HepG2 (cell line): ENCODE measurements at regions not wholly inside any gene's neighbourhood (a gene's known extent, or its start where the extent isn't known, plus 50 kb on each side); places are given as distances from the start of the nearest gene placed in this dataset.

ENCODE experiments used
- ATAC-seq: fragments of 200-7000 bp; cut with Tn5 transposase; 3 replicates; pipeline ENCODE4 v1.9.1; 2020; ENCODE audit warnings: mild to moderate bottlenecking, moderate library complexity
- BruUV-seq: library from RNA; stranded (reverse); fragments of 400-500 nt; replicated peaks from 2 replicates; lab custom pipeline; 2021; lab: Mats Ljungman, UMichigan
- CTCF ChIA-PET: fragments of 300-600 bp; formaldehyde crosslinking; extraction: SDS; loops from one replicate; lab custom pipeline; 2021; ENCODE audit warnings: low total read pairs, inconsistent platforms, low intra/inter-chr PET ratio; lab: Yijun Ruan, JAX
- POLR2A ChIA-PET: fragments of 350-600 bp; sonication (Branson Sonifier 250); formaldehyde crosslinking; loops from one replicate; lab custom pipeline; 2020; ENCODE audit warnings: antibody characterized with exemption, inconsistent platforms; lab: Yijun Ruan, JAX
- DNase-seq: peaks from one replicate; pipeline ENCODE4 v3.0.0-alpha.2; 2015; ENCODE audit warnings: low spot score
- FAIRE-seq: peaks from 3 replicates; lab custom pipeline; 2011; peaks lifted over from hg19 to GRCh38; lab: Jason Lieb, UNC
- H2AFZ ChIP-seq: one replicate; pipeline ENCODE4 v1.6.1; 2011; ENCODE audit warnings: low read length, inconsistent platforms
- H3K27ac ChIP-seq: fragments of 300-600 bp; 3 replicates; pipeline ENCODE4 v1.8.0; 2011; ENCODE audit warnings: mixed run types, mild to moderate bottlenecking, mixed read lengths, low read length, inconsistent platforms; ENCODE audit not compliant: insufficient read depth; ENCODE audit errors: extremely low read length
- H3K27me3 ChIP-seq, 2 experiments: fragments of 200-600 bp in 1 of 2; 2 replicates in 1 of 2; 3 replicates in 1 of 2; pipeline versions ENCODE4 v1.6.0 to v1.8.0; 2011; ENCODE audit warnings: low read length in 2 of 2, mild to moderate bottlenecking in 2 of 2, moderate library complexity in 2 of 2, inconsistent platforms in 1 of 2; ENCODE audit not compliant: insufficient read depth in 2 of 2, control insufficient read depth in 1 of 2
- H3K36me3 ChIP-seq, 2 experiments: fragments of 200-600 bp in 1 of 2; replicated peaks in 1 of 2; 2 replicates in 1 of 2; 3 replicates in 1 of 2; pipeline versions ENCODE4 v1.5.1 to v1.8.0; 2011; ENCODE audit warnings: low read length in 2 of 2, inconsistent platforms in 1 of 2; ENCODE audit not compliant: insufficient read depth in 2 of 2, control insufficient read depth in 1 of 2
- H3K4me1 ChIP-seq: 2 replicates; pipeline ENCODE4 v1.5.1; 2012; ENCODE audit warnings: low read length, inconsistent platforms; ENCODE audit not compliant: insufficient read depth
- H3K4me2 ChIP-seq: 2 replicates; pipeline ENCODE4 v1.6.0; 2011; ENCODE audit warnings: low read depth, low read length, inconsistent platforms
- H3K4me3 ChIP-seq, 3 experiments: fragments of 200-600 bp in 1 of 3; sonication (generic), shearing (Covaris generic) in 1 of 3; replicated peaks in 1 of 3; 2 replicates each; pipeline ENCODE4 v1.5.1; 2011 to 2016; ENCODE audit warnings: low read length in 3 of 3, inconsistent platforms in 2 of 3, low read depth in 2 of 3, mild to moderate bottlenecking in 2 of 3, control low read depth in 1 of 3, mixed read lengths in 1 of 3; ENCODE audit not compliant: insufficient read depth in 1 of 3
- H3K79me2 ChIP-seq: one replicate; pipeline ENCODE4 v1.6.1; 2011; ENCODE audit warnings: low read length, inconsistent platforms; ENCODE audit not compliant: insufficient read depth
- H3K9ac ChIP-seq: 2 replicates; pipeline ENCODE4 v1.6.0; 2011; ENCODE audit warnings: mild to moderate bottlenecking, low read depth, low read length, inconsistent platforms; ENCODE audit not compliant: insufficient read depth
- H3K9me3 ChIP-seq: 2 replicates; pipeline ENCODE4 v1.5.1; 2012; ENCODE audit warnings: mild to moderate bottlenecking, low read length
- H4K20me1 ChIP-seq: 2 replicates; pipeline ENCODE4 v1.6.0; 2011; ENCODE audit warnings: inconsistent platforms, mild to moderate bottlenecking, low read length, moderate library complexity; ENCODE audit not compliant: insufficient read depth
- ATF7 ChIP-seq, 2 experiments: fragments of 450-650 bp in 1 of 2; sonication (generic) in 1 of 2; formaldehyde crosslinking in 1 of 2; IDR thresholded peaks; 2 replicates each; pipeline versions ENCODE4 v1.4.0 to v1.6.1; 2016 to 2020; ENCODE audit warnings: antibody characterized with exemption in 1 of 2, mild to moderate bottlenecking in 1 of 2, missing genetic modification reagents in 1 of 2
- CCDC6 ChIP-seq: sonication (generic); formaldehyde crosslinking; IDR thresholded peaks from 2 replicates; pipeline ENCODE4 v1.8.1; 2022; ENCODE audit warnings: mild to moderate bottlenecking, missing genetic modification reagents, moderate library complexity
- CEBPG ChIP-seq: IDR thresholded peaks from 2 replicates; pipeline ENCODE4 v1.6.1; 2016
- DNMT3B ChIP-seq: conservative IDR thresholded peaks from 2 replicates; pipeline ENCODE4 v1.6.1; 2016; ENCODE audit warnings: missing biosample characterization, control low read depth
- GMEB1 ChIP-seq: sonication (generic); formaldehyde crosslinking; IDR thresholded peaks from 2 replicates; pipeline ENCODE4 v1.5.1; 2020; ENCODE audit warnings: missing genetic modification reagents, mild to moderate bottlenecking, borderline replicate concordance
- HMGA1 ChIP-seq: sonication (generic); formaldehyde crosslinking; conservative IDR thresholded peaks from 2 replicates; pipeline ENCODE4 v1.4.0; 2020; ENCODE audit warnings: missing genetic modification reagents
- ZBTB39 ChIP-seq: sonication (generic); formaldehyde crosslinking; IDR thresholded peaks from 2 replicates; pipeline ENCODE4 v1.5.0; 2020; ENCODE audit warnings: missing genetic modification reagents
- ZNF414 ChIP-seq: sonication (generic); formaldehyde crosslinking; IDR thresholded peaks from 2 replicates; pipeline ENCODE4 v1.5.0; 2020; ENCODE audit warnings: missing genetic modification reagents
- ZNF598 ChIP-seq: sonication (generic); formaldehyde crosslinking; IDR thresholded peaks from 2 replicates; pipeline ENCODE4 v1.5.1; 2020; ENCODE audit warnings: mild to moderate bottlenecking, missing genetic modification reagents, borderline replicate concordance
- ZSCAN20 ChIP-seq: sonication (generic); formaldehyde crosslinking; IDR thresholded peaks from 2 replicates; pipeline ENCODE4 v1.4.0; 2020; ENCODE audit warnings: missing genetic modification reagents, mild to moderate bottlenecking, borderline replicate concordance
- WGBS: methylation state at CpG from one replicate; pipeline ENCODE4 v1.1.6; 2017; ENCODE audit warnings: low lambda C conversion rate; 5-methylcytosine and 5-hydroxymethylcytosine counted together
- in situ Hi-C: cut with HindIII; loops from 2 replicates; pipeline ENCODE4 v1.10.0; 2017; ENCODE audit warnings: low pct_unique_long_range_greater_than_20kb; ENCODE audit not compliant: extremely low pct_ligation_motif_present
- intact Hi-C: fragments of 100-400 bp; cut with micrococcal nuclease; formaldehyde crosslinking; loops from one replicate; pipeline ENCODE4 v1.10.0; 2022; ENCODE audit not compliant: unreplicated experiment

- TF ChIP-seq ZNF414, result no peak
Observed at GRCh38 chr17:71149607-71150006, 971.2 kb upstream of the SOX9 start (continued).

- H4K20me1 ChIP-seq, result no peaks in the 10 kb centered on the region
- H3K4me3 ChIP-seq, result no peak overlapping the region
- H3K27ac ChIP-seq, result no peak overlapping the region
- in situ Hi-C loops, result no loop called here
- ATAC-seq (no peak), FAIRE-seq (no peak), DNase-seq (no peak)
- no peak overlapping the region for H3K4me2 ChIP-seq
- intact Hi-C loops, result no loop called here
- POLR2A ChIA-PET, result no interaction called here
- H3K9ac ChIP-seq, result no peak overlapping the region
- peaks cover 61% of the 10 kb centered on the region for H3K9me3 ChIP-seq
- no peaks in the 10 kb centered on the region for H3K36me3 ChIP-seq
- CTCF ChIA-PET, result no interaction called here
- H3K27me3 ChIP-seq, result no peaks in the 10 kb centered on the region
- no TSS peak for BruUV-seq
- H3K79me2 ChIP-seq, result no peaks in the 10 kb centered on the region
- H2AFZ ChIP-seq, result no peak overlapping the region
- WGBS, result 0% methylated on average over 2 of the region's 2 CpGs
- no peak for TF ChIP-seq CEBPG (CRISPR knock-in tag)
- TF ChIP-seq ATF7 (IDR thresholded peaks at IDR 0.05), result peak; percentile 66; the same call in 1 of the 2 replicates
- TF ChIP-seq ATF7 (CRISPR knock-in tag; IDR thresholded peaks at IDR 0.05), result no peak
- no peak for TF ChIP-seq HMGA1 (CRISPR knock-in tag)
- no peaks in the 10 kb centered on the region for H3K4me1 ChIP-seq
Observed at GRCh38 chr17:71157297-71157696, 963.5 kb upstream of the SOX9 start.

- FAIRE-seq (no peak), ATAC-seq (no peak), DNase-seq (no peak)
- Histone ChIP-seq H3K79me2 (no peaks in the 10 kb centered on the region), H3K9me3 (peaks cover 52% of the 10 kb centered on the region), H3K4me3 (no peak overlapping the region), H3K36me3 (no peaks in the 10 kb centered on the region), H3K27ac (no peak overlapping the region), H2AFZ (no peak overlapping the region), H3K4me1 (no peaks in the 10 kb centered on the region), H4K20me1 (no peaks in the 10 kb centered on the region), H3K27me3 (no peaks in the 10 kb centered on the region), H3K4me2 (no peak overlapping the region), H3K9ac (no peak overlapping the region)
- WGBS, result 49% methylated on average over 4 of the region's 4 CpGs
- POLR2A ChIA-PET, result no interaction called here
- CTCF ChIA-PET, result no interaction called here
- BruUV-seq, result no TSS peak
- in situ Hi-C loops (no loop called here), intact Hi-C loops (no loop called here)
- no peak for TF ChIP-seq CCDC6 (CRISPR knock-in tag)
- TF ChIP-seq DNMT3B (CRISPR knock-in tag), result no peak
- no peak for TF ChIP-seq ZNF598 (CRISPR knock-in tag)
- TF ChIP-seq ZSCAN20 (CRISPR knock-in tag), result no peak
- TF ChIP-seq GMEB1 (CRISPR knock-in tag), result no peak
- TF ChIP-seq ZBTB39 (CRISPR knock-in tag), result no peak
Observed at GRCh38 chr17:71158437-71158836, 962.4 kb upstream of the SOX9 start.
